H1 (cell line): ENCODE measurements at regions not wholly inside any gene's neighbourhood (a gene's known extent, or its start where the extent isn't known, plus 50 kb on each side); places are given as distances from the start of the nearest gene placed in this dataset.

Experiments used
- CTCF ChIA-PET: fragments of 300-600 bp; sonication (Branson Sonifier 250); formaldehyde crosslinking; loops from one replicate; lab custom pipeline; 2021; ENCODE audit not compliant: partially characterized antibody; lab: Charles Lee
- POLR2A ChIA-PET: fragments of 300-600 bp; sonication (Branson Sonifier 250); formaldehyde crosslinking; loops from one replicate; lab custom pipeline; 2021; ENCODE audit warnings: inconsistent platforms; ENCODE audit not compliant: partially characterized antibody; lab: Charles Lee
- DNase-seq, 2 experiments: peaks; one replicate each; pipeline versions ENCODE4 v3.0.0 to v3.0.0-alpha.2; 2010 to 2022; ENCODE audit warnings: low spot score in 2 of 2, low read depth in 1 of 2, mixed read lengths in 1 of 2
- FAIRE-seq: peaks from 2 replicates; lab custom pipeline; 2011; peaks lifted over from hg19 to GRCh38; lab: Jason Lieb, UNC
- H2AFZ ChIP-seq: 2 replicates; pipeline ENCODE4 v1.8.1; 2012; ENCODE audit warnings: low read length, inconsistent platforms
- H2AK5ac ChIP-seq: 2 replicates; pipeline ENCODE4 v1.6.1; 2013; ENCODE audit warnings: low read depth, low read length
- H2BK120ac ChIP-seq: replicated peaks from 2 replicates; pipeline ENCODE3; 2013; ENCODE audit warnings: low read depth, low read length, inconsistent platforms
- H2BK12ac ChIP-seq: 2 replicates; pipeline ENCODE4 v1.6.1; 2013; ENCODE audit warnings: low read depth, low read length
- H2BK15ac ChIP-seq: 2 replicates; pipeline ENCODE4 v1.6.1; 2013; ENCODE audit warnings: low read length
- H2BK20ac ChIP-seq: 2 replicates; pipeline ENCODE4 v1.6.1; 2013; ENCODE audit warnings: low read length
- H2BK5ac ChIP-seq: 2 replicates; pipeline ENCODE4 v1.6.1; 2013; ENCODE audit warnings: low read depth, low read length
- H3K14ac ChIP-seq: 2 replicates; pipeline ENCODE4 v1.6.1; 2013; ENCODE audit warnings: inconsistent platforms; ENCODE audit not compliant: insufficient read length
- H3K18ac ChIP-seq: 2 replicates; pipeline ENCODE4 v1.6.1; 2013; ENCODE audit warnings: low read length; ENCODE audit errors: extremely low read depth
- H3K23ac ChIP-seq: 2 replicates; pipeline ENCODE4 v1.6.1; 2013; ENCODE audit warnings: inconsistent platforms; ENCODE audit not compliant: insufficient read length
- H3K23me2 ChIP-seq: 2 replicates; pipeline ENCODE4 v1.6.1; 2013; ENCODE audit warnings: low read depth, low read length
- H3K27ac ChIP-seq: 2 replicates; pipeline ENCODE4 v1.6.1; 2011; ENCODE audit warnings: low read depth, low read length, inconsistent platforms
- H3K27me3 ChIP-seq, 4 experiments: replicated peaks in 1 of 4; 1 replicate in 1 of 4; 2 replicates in 3 of 4; pipeline versions ENCODE4 v1.6.1 to v1.8.1; 2011 to 2013; ENCODE audit warnings: low read length in 3 of 4, mild to moderate bottlenecking in 3 of 4, inconsistent platforms in 2 of 4, mixed read lengths in 2 of 4, moderate library complexity in 1 of 4; ENCODE audit not compliant: control insufficient read depth in 3 of 4, insufficient read depth in 3 of 4; ENCODE audit errors: extremely low read depth in 1 of 4
- H3K36me3 ChIP-seq, 4 experiments: 2 replicates each; pipeline versions ENCODE4 v1.6.1 to v1.8.1; 2011 to 2013; ENCODE audit warnings: mild to moderate bottlenecking in 4 of 4, low read length in 3 of 4, moderate library complexity in 2 of 4, control low read depth in 1 of 4, inconsistent platforms in 1 of 4; ENCODE audit not compliant: insufficient read depth in 4 of 4, control insufficient read depth in 2 of 4
- H3K4ac ChIP-seq: replicated peaks from 2 replicates; pipeline ENCODE3; 2013; ENCODE audit warnings: low read length, low read depth, mixed read lengths, inconsistent platforms; ENCODE audit not compliant: insufficient read length
- H3K4me1 ChIP-seq, 4 experiments: replicated peaks in 1 of 4; 1 replicate in 1 of 4; 2 replicates in 3 of 4; pipeline versions ENCODE4 v1.6.1 to v1.8.1; 2011 to 2013; ENCODE audit warnings: low read length in 3 of 4, inconsistent platforms in 2 of 4, mixed read lengths in 1 of 4; ENCODE audit not compliant: insufficient read depth in 4 of 4, control insufficient read depth in 3 of 4
- H3K4me2 ChIP-seq, 2 experiments: 2 replicates each; pipeline versions ENCODE4 v1.6.1 to v1.8.1; 2011 to 2013; ENCODE audit warnings: low read depth in 2 of 2, low read length in 2 of 2, control low read depth in 1 of 2, inconsistent platforms in 1 of 2, mild to moderate bottlenecking in 1 of 2; ENCODE audit not compliant: insufficient read depth in 1 of 2
- H3K4me3 ChIP-seq, 4 experiments: fragments of 200-600, 300-600 bp in 1 of 4; sonication (generic), shearing (Covaris generic), sonication (Bioruptor Twin) in 1 of 4; 2 replicates each; pipeline versions ENCODE4 v1.5.1 to v1.8.1; 2011 to 2016; ENCODE audit warnings: low read length in 4 of 4, low read depth in 3 of 4, control low read depth in 2 of 4, inconsistent platforms in 2 of 4, mild to moderate bottlenecking in 2 of 4, mixed read lengths in 1 of 4, moderate library complexity in 1 of 4; ENCODE audit not compliant: insufficient read depth in 2 of 4; ENCODE audit errors: extremely low read depth in 1 of 4
- H3K56ac ChIP-seq: replicated peaks from 2 replicates; pipeline ENCODE3; 2013; ENCODE audit warnings: low read depth, mild to moderate bottlenecking, mixed read lengths, low read length, inconsistent platforms; ENCODE audit not compliant: insufficient read length
- H3K79me1 ChIP-seq: 2 replicates; pipeline ENCODE4 v1.6.1; 2013; ENCODE audit warnings: low read depth, low read length, control low read depth
- H3K79me2 ChIP-seq, 2 experiments: 2 replicates each; pipeline versions ENCODE4 v1.6.1 to v1.8.1; 2012 to 2013; ENCODE audit warnings: low read length in 2 of 2, mild to moderate bottlenecking in 2 of 2, inconsistent platforms in 1 of 2; ENCODE audit not compliant: insufficient read depth in 2 of 2, control insufficient read depth in 1 of 2
- H3K9ac ChIP-seq, 4 experiments: replicated peaks in 1 of 4; 1 replicate in 1 of 4; 2 replicates in 3 of 4; pipeline versions ENCODE4 v1.6.1 to v1.8.1; 2011 to 2013; ENCODE audit warnings: low read depth in 3 of 4, low read length in 3 of 4, control low read depth in 2 of 4, mild to moderate bottlenecking in 2 of 4, moderate library complexity in 2 of 4, inconsistent platforms in 1 of 4; ENCODE audit errors: extremely low read depth in 1 of 4
- H3K9me3 ChIP-seq, 2 experiments: 2 replicates each; pipeline versions ENCODE4 v1.6.1 to v1.8.1; 2012 to 2013; ENCODE audit warnings: mild to moderate bottlenecking in 2 of 2, moderate library complexity in 2 of 2, control low read depth in 1 of 2, inconsistent platforms in 1 of 2, low read depth in 1 of 2, low read length in 1 of 2, mixed read lengths in 1 of 2; ENCODE audit not compliant: insufficient read depth in 2 of 2
- H4K20me1 ChIP-seq, 2 experiments: replicated peaks in 1 of 2; 2 replicates each; pipeline versions ENCODE3 to v1.8.1; 2011 to 2013; ENCODE audit warnings: inconsistent platforms in 2 of 2, low read length in 2 of 2, mild to moderate bottlenecking in 1 of 2; ENCODE audit not compliant: insufficient read depth in 2 of 2, control insufficient read depth in 1 of 2
- H4K5ac ChIP-seq: 2 replicates; pipeline ENCODE4 v1.6.1; 2013; ENCODE audit warnings: low read length, low read depth, mixed read lengths, inconsistent platforms; ENCODE audit not compliant: insufficient read length
- H4K8ac ChIP-seq: 2 replicates; pipeline ENCODE4 v1.8.0; 2013; ENCODE audit warnings: mild to moderate bottlenecking, moderate library complexity, low read length, inconsistent platforms; ENCODE audit not compliant: insufficient read depth; ENCODE audit errors: extremely low read depth
- H4K91ac ChIP-seq: replicated peaks from 2 replicates; pipeline ENCODE3; 2013; ENCODE audit warnings: low read length, mixed read lengths, inconsistent platforms; ENCODE audit not compliant: insufficient read length
- BACH1 ChIP-seq: IDR thresholded peaks from 2 replicates; pipeline ENCODE4 v1.6.1; 2012; ENCODE audit warnings: low read length, improper control_type of control experiment
- EGR1 ChIP-seq: IDR thresholded peaks from 2 replicates; pipeline ENCODE4 v1.6.1; 2011; ENCODE audit warnings: low read depth, low read length, borderline replicate concordance
- GTF2F1 ChIP-seq: IDR thresholded peaks from 2 replicates; pipeline ENCODE4 v1.6.1; 2012; ENCODE audit warnings: low read depth, low read length, improper control_type of control experiment, borderline replicate concordance
- JUN ChIP-seq: IDR thresholded peaks from 2 replicates; pipeline ENCODE4 v1.6.1; 2011; ENCODE audit warnings: low read depth, mild to moderate bottlenecking, improper control_type of control experiment, low read length
- POLR2A ChIP-seq, 2 experiments: IDR thresholded peaks; 1 replicate in 1 of 2; 2 replicates in 1 of 2; pipeline ENCODE4 v1.6.1; 2011; ENCODE audit warnings: low read depth in 2 of 2, low read length in 2 of 2, mild to moderate bottlenecking in 2 of 2; ENCODE audit errors: control extremely low read depth in 1 of 2
- RAD21 ChIP-seq, 2 experiments: IDR thresholded peaks in 1 of 2; conservative IDR thresholded peaks in 1 of 2; 2 replicates each; pipeline ENCODE4 v1.6.1; 2011; ENCODE audit warnings: low read depth in 2 of 2, low read length in 2 of 2, improper control_type of control experiment in 1 of 2, inconsistent platforms in 1 of 2, mild to moderate bottlenecking in 1 of 2, moderate library complexity in 1 of 2
- RXRA ChIP-seq: IDR thresholded peaks from 2 replicates; pipeline ENCODE4 v1.6.1; 2011; ENCODE audit warnings: low read depth, mild to moderate bottlenecking, low read length, moderate library complexity; ENCODE audit not compliant: insufficient read depth
- SIN3A ChIP-seq, 2 experiments: IDR thresholded peaks in 1 of 2; conservative IDR thresholded peaks in 1 of 2; 2 replicates each; pipeline ENCODE4 v1.6.1; 2011 to 2012; ENCODE audit warnings: low read length in 2 of 2, improper control_type of control experiment in 1 of 2, low read depth in 1 of 2, mild to moderate bottlenecking in 1 of 2
- WGBS, 2 experiments: shearing (Covaris generic) in 1 of 2; methylation state at CpG; one replicate each; pipeline versions ENCODE4 v1.1.6 to v1.1.7; 2013 to 2015; ENCODE audit warnings: low lambda C conversion rate in 2 of 2, mixed read lengths in 2 of 2, inconsistent platforms in 1 of 2, low coverage in 1 of 2, missing lambda C conversion rate in 1 of 2; ENCODE audit not compliant: insufficient replicate concordance in 2 of 2, insufficient coverage in 1 of 2, insufficient read length in 1 of 2; ENCODE audit errors: extremely low coverage in 1 of 2, missing lambda C conversion rate in 1 of 2; 5-methylcytosine and 5-hydroxymethylcytosine counted together

DNA sequence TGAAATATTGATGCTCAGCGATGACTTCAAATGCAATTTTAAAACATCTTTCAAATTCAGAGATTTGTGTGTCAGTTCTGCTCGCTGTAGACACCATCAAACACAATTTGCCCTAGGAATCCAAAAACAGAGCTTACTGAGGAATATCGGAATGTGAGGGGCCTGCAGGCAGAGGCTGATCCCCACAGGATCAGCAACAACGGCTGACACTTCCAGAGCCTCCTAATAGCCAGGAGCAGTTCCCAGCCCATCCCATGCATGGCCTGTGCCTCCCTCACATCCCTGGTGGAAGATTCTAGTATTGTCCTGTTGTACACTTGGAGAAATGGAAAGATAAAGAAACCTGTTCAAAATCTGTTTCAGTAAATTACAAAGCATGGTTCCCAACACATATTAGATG is 129.7 kb upstream of the VWC2 start:
- Histone ChIP-seq H3K14ac (no peak overlapping the region), H3K56ac (no peak overlapping the region), H3K4ac (no peak overlapping the region), H2AK5ac (no peak overlapping the region), H3K4me2 (no peak overlapping the region), H2BK120ac (no peak overlapping the region), H3K23me2 (no peaks in the 10 kb centered on the region), H3K36me3 (no peaks in the 10 kb centered on the region), H2BK12ac (no peak overlapping the region), H4K20me1 (no peaks in the 10 kb centered on the region), H2BK5ac (no peak overlapping the region), H3K79me2 (no peaks in the 10 kb centered on the region), H2BK20ac (no peak overlapping the region), H3K9me3 (peaks cover 3 to 4% of the 10 kb centered on the region in 2 experiments; a peak in 2 of 4 replicates), H2AFZ (no peak overlapping the region), H3K4me3 (no peak overlapping the region), H3K23ac (no peak overlapping the region), H3K4me1 (peaks cover 0 to 11% (median 4%) of the 10 kb centered on the region in 4 experiments; a peak in 2 of 7 replicates), H3K9ac (no peak overlapping the region), H3K79me1 (no peaks in the 10 kb centered on the region), H3K27me3 (no peaks in the 10 kb centered on the region), H4K8ac (no peak overlapping the region), H3K27ac (no peak overlapping the region), H4K91ac (no peak overlapping the region), H3K18ac (no peak overlapping the region), H4K5ac (no peak overlapping the region), H2BK15ac (no peak overlapping the region)
- DNase-seq (no peak), FAIRE-seq (no peak)
- TF ChIP-seq POLR2A (IDR thresholded peaks at IDR 0.05; ENCODE audit: control extremely low read depth in 1 of 2, low read depth in 2 of 2, low read length in 2 of 2), result no peak
- no peak for TF ChIP-seq BACH1
- TF ChIP-seq RAD21 (IDR thresholded peaks at IDR 0.05 in 1 of 2, conservative IDR thresholded peaks at IDR 0.05 in 1 of 2; ENCODE audit: low read depth in 2 of 2, low read length in 2 of 2), result no peak
- no peak for TF ChIP-seq SIN3A (conservative IDR thresholded peaks at IDR 0.05 in 1 of 2, IDR thresholded peaks at IDR 0.05 in 1 of 2; ENCODE audit: low read depth in 1 of 2, low read length in 2 of 2)
- no peak for TF ChIP-seq GTF2F1
- TF ChIP-seq EGR1, result no peak
- TF ChIP-seq JUN, result no peak
- no peak for TF ChIP-seq RXRA
- ChIA-PET POLR2A (no interaction called here), CTCF (interaction anchor here (0.7 to 1.6 kb wide), 4 partner anchors 8 to 64 kb away, joined by 3 to 5 read pairs (median 4); no protein-coding TSS in a partner anchor)
- WGBS, 2 experiments, result 93% methylated on average over 4 of the region's 4 CpGs; no CpG with 5 or more reads in 1 of the 2 experiments
